ENCODE measurements at regions not wholly inside any gene's neighbourhood (a gene's known extent, or its start where the extent isn't known, plus 50 kb on each side); places are given as distances from the start of the nearest gene placed in this dataset.

GRCh38 chrX:131795442-131796229 lies 227.5 kb upstream of the STK26 start:
- DNase-seq, result no peak
- Mint-ChIP-seq H3K4me1 (no peaks in the 10 kb centered on the region), H3K9me3 (peaks cover 11% of the 10 kb centered on the region), H3K27me3 (ENCODE audit: low read depth, poor library complexity) (no peaks in the 10 kb centered on the region), H3K36me3 (ENCODE audit: low read depth) (peaks cover 94% of the 10 kb centered on the region), H3K4me3 (no peak overlapping the region), H3K27ac (no peak overlapping the region)
- TF ChIP-seq CTCF (IDR thresholded peaks at IDR 0.05), result no peak

GRCh38 chrX:131801066-131801465 lies 222.0 kb upstream of the STK26 start:
- TF ChIP-seq CTCF (IDR thresholded peaks at IDR 0.05), result no peak
- Mint-ChIP-seq H3K27me3 (ENCODE audit: low read depth, poor library complexity) (no peaks in the 10 kb centered on the region), H3K36me3 (ENCODE audit: low read depth) (peaks cover 98% of the 10 kb centered on the region), H3K4me1 (no peaks in the 10 kb centered on the region), H3K27ac (no peak overlapping the region), H3K4me3 (no peak overlapping the region), H3K9me3 (peaks cover 49% of the 10 kb centered on the region)
- DNase-seq, result no peak

- DNase-seq, result no peak
- Mint-ChIP-seq H3K36me3 (ENCODE audit: low read depth) (peaks cover 98% of the 10 kb centered on the region), H3K27ac (peak overlapping the region; percentile 39), H3K27me3 (ENCODE audit: low read depth, poor library complexity) (peaks cover under 1% of the 10 kb centered on the region), H3K9me3 (peaks cover 58% of the 10 kb centered on the region), H3K4me1 (no peaks in the 10 kb centered on the region), H3K4me3 (no peak overlapping the region)
- no peak for TF ChIP-seq CTCF (IDR thresholded peaks at IDR 0.05)
Observed at GRCh38 chrX:131801911-131802310, 221.2 kb upstream of the STK26 start.

GRCh38 chrX:131802836-131803626 lies 220.1 kb upstream of the STK26 start:
- H3K36me3 Mint-ChIP-seq (ENCODE audit: low read depth), result peaks cover 98% of the 10 kb centered on the region
- H3K4me1 Mint-ChIP-seq, result no peaks in the 10 kb centered on the region
- H3K4me3 Mint-ChIP-seq, result no peak overlapping the region
- TF ChIP-seq CTCF (IDR thresholded peaks at IDR 0.05), result no peak
- H3K27ac Mint-ChIP-seq, result no peak overlapping the region
- peaks cover 4% of the 10 kb centered on the region for H3K27me3 Mint-ChIP-seq (ENCODE audit: low read depth, poor library complexity)
- no peak for DNase-seq
- peaks cover 66% of the 10 kb centered on the region for H3K9me3 Mint-ChIP-seq

- Mint-ChIP-seq H3K27me3 (ENCODE audit: low read depth, poor library complexity) (peaks cover 3% of the 10 kb centered on the region), H3K4me1 (no peaks in the 10 kb centered on the region), H3K9me3 (peaks cover 77% of the 10 kb centered on the region), H3K4me3 (no peak overlapping the region), H3K36me3 (ENCODE audit: low read depth) (peaks cover 93% of the 10 kb centered on the region), H3K27ac (no peak overlapping the region)
- no peak for DNase-seq
- no peak for TF ChIP-seq CTCF (IDR thresholded peaks at IDR 0.05)
Observed at GRCh38 chrX:131812847-131813825, 210.0 kb upstream of the STK26 start.

All from nephron progenitor cell (in vitro differentiated cells).